ENCODE measurements at regions not wholly inside any gene's neighbourhood (a gene's known extent, or its start where the extent isn't known, plus 50 kb on each side); places are given as distances from the start of the nearest gene placed in this dataset.
"Not testable (repeated sequence)": the region's sequence is repeated elsewhere in the genome, so short reads cannot be mapped to it uniquely, and the experiment has no call there.

DNA sequence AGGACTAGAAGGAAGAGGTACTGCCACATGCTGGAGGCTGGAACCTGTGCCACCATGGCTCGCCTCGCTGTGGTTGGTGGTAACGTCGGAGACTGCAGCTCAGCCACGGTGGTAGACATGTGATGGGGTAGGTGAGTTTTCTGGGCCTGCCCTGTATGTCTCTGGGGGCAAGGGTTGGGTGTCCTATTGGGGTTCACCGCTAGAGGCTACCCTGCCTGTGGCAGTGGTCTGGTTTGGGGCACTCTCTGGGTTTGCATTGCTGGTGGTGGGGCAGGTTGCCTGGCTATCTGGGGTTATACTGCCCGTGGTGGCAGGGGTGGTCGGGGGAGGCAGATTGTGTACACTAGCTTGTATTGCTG lies 79.3 kb upstream of the KCNJ18 start:
- Mint-ChIP-seq H3K27me3 (peaks cover 7% of the 10 kb centered on the region), H3K36me3 (no peaks in the 10 kb centered on the region), H3K9me3 (ENCODE audit: low read depth) (no peaks in the 10 kb centered on the region), H3K27ac (no peak overlapping the region), H3K4me1 (ENCODE audit: low read depth) (no peaks in the 10 kb centered on the region), H3K4me3 (no peak overlapping the region)

- not testable (repeated sequence) for H3K9me3 Mint-ChIP-seq (ENCODE audit: low read depth); H3K36me3 Mint-ChIP-seq; H3K27ac Mint-ChIP-seq; H3K4me3 Mint-ChIP-seq; H3K4me1 Mint-ChIP-seq (ENCODE audit: low read depth); H3K27me3 Mint-ChIP-seq
Measured at GRCh38 chr17:21626987-21627386, 65.3 kb upstream of the KCNJ18 start.
